ENCODE measurements at regions not wholly inside any gene's neighbourhood (a gene's known extent, or its start where the extent isn't known, plus 50 kb on each side); places are given as distances from the start of the nearest gene placed in this dataset.

- TF ChIP-seq CTCF (IDR thresholded peaks at IDR 0.05; ENCODE audit: extremely low read depth, insufficient read depth, missing control alignments) = no peak
- in situ Hi-C loops (cut with MboI; ENCODE audit: low pct_unique_long_range_greater_than_20kb, low sequenced_read_pairs, unreplicated experiment) = no loop called here
- no peak for DNase-seq (ENCODE audit: low spot score)
These were observed 159.9 kb upstream of the TMEFF2 start for GRCh38 chr2:192354512-192355244.

DNA sequence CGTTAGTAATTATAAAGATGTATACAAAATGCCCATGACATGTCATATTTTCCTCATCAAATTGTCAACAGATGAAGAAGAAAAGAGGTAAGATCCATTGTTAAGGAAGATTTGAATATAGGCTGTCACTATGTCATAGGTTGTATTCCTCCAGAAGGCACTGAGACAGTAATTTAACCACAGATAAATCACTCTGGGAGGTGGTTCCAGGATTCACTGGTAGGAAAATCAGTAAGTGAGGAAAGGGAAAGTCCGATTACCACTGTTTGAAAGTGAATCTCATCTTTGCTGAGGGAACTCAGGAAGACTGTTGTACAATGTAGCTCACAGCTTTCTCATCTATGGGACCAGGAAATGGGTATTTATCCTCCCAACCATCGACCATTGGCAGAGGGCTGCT is 152.8 kb upstream of the TMEFF2 start:
- TF ChIP-seq CTCF (IDR thresholded peaks at IDR 0.05; ENCODE audit: extremely low read depth, insufficient read depth, missing control alignments) = no peak
- DNase-seq (ENCODE audit: low spot score) = no peak
- in situ Hi-C loops (cut with MboI; ENCODE audit: low pct_unique_long_range_greater_than_20kb, low sequenced_read_pairs, unreplicated experiment) = no loop called here

DNA sequence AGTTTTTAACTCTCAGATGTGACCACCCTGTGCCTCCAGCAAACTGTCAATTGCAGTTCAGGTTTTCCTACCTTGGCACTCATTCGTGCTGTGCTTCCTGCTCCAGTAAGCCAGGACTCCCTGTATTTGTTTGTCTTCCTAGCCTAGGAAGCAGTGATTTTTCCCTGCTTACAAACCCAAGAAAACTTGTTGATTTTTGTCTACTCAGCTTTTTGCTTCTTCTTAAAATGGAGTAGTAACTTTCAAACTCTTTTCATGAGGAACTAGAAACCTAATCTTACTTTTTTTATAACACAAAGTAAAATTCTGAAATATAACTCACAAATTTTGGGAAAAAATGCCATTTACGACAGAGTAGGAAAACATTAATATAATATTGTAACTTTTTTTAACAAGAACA is 150.6 kb upstream of the TMEFF2 start:
- no peak for DNase-seq (ENCODE audit: low spot score)
- no peak for TF ChIP-seq CTCF (IDR thresholded peaks at IDR 0.05; ENCODE audit: extremely low read depth, insufficient read depth, missing control alignments)
- in situ Hi-C loops (cut with MboI; ENCODE audit: low pct_unique_long_range_greater_than_20kb, low sequenced_read_pairs, unreplicated experiment) = no loop called here

- in situ Hi-C loops (cut with MboI; ENCODE audit: low pct_unique_long_range_greater_than_20kb, low sequenced_read_pairs, unreplicated experiment) = no loop called here
- TF ChIP-seq CTCF (IDR thresholded peaks at IDR 0.05; ENCODE audit: extremely low read depth, insufficient read depth, missing control alignments) = no peak
- no peak for DNase-seq (ENCODE audit: low spot score)
These were observed 138.9 kb upstream of the TMEFF2 start for GRCh38 chr2:192333642-192334041.

- no peak for TF ChIP-seq CTCF (IDR thresholded peaks at IDR 0.05; ENCODE audit: extremely low read depth, insufficient read depth, missing control alignments)
- in situ Hi-C loops (cut with MboI; ENCODE audit: low pct_unique_long_range_greater_than_20kb, low sequenced_read_pairs, unreplicated experiment) = no loop called here
- no peak for DNase-seq (ENCODE audit: low spot score)
These were observed 133.6 kb upstream of the TMEFF2 start for GRCh38 chr2:192328297-192328696.

DNA sequence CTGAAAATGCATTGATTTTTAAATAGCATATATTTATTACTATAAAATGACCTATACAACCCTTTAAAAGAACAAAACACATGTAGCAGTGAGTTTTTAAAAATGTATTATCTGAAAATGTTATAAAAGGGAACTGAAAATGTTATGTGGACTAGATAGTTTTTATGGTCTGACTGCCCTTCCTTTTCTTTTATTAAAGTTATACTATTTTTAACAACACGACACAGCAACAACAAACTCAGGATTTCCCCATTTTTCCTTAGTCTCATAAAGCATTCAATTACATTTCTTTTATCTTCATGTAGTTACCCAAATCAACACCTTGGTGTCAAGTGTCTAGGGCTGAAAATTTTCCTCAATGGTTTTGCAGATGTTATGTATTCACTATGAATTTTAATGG is 132.8 kb upstream of the TMEFF2 start:
- no peak for TF ChIP-seq CTCF (IDR thresholded peaks at IDR 0.05; ENCODE audit: extremely low read depth, insufficient read depth, missing control alignments)
- in situ Hi-C loops (cut with MboI; ENCODE audit: low pct_unique_long_range_greater_than_20kb, low sequenced_read_pairs, unreplicated experiment) = no loop called here
- DNase-seq (ENCODE audit: low spot score) = no peak
